Stimulated activated CD8-positive, alpha-beta memory T cell treated with anti-CD3 and anti-CD28 coated beads, Interleukin-7, amount 100 ng/mL, for 4 hours (primary cell): ENCODE measurements at regions not wholly inside any gene's neighbourhood (a gene's known extent, or its start where the extent isn't known, plus 50 kb on each side); places are given as distances from the start of the nearest gene placed in this dataset.

Source experiments
- DNase-seq, 2 donors: peaks; one replicate each; pipeline ENCODE4 v3.0.0-alpha.2; 2020; ENCODE audit warnings: low read depth in 2 of 2

- no peak for DNase-seq
Measured at GRCh38 chr13:89899302-89900103, 1448.0 kb upstream of the MIR17HG start.

DNA sequence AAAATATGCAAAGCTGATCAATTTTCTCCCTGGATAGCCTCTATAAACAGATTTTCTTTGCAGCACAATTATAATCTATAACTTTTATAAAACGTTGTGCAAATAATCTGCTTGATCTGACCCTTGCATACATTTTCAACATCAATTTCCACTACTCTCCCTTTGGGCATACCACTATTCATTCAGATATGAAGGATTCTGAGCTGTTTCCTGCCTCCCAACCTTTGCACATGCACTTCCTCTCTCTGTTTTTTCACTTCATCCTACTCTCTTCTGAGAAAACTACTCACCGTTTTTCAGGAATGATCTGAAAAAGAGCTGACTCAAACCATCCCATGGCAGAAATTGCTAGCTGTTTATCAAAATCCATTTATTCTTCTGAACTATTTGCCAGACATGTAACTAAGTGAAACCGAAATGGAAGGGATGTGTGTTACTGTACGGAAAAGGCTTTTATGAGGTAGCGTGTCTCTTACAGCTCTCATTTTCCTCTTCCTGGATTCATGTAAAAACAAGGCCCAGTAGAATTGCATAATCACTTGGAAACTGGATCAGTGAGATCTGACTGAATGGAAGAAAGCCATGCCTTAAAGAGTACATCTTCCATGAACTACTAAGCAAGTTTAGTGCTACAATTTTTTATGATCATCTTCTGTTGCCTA, 1447.3 kb upstream of the MIR17HG start:
- DNase-seq, result no peak

- no peak for DNase-seq
Measured at GRCh38 chr13:89902223-89902622, 1445.3 kb upstream of the MIR17HG start.

DNA sequence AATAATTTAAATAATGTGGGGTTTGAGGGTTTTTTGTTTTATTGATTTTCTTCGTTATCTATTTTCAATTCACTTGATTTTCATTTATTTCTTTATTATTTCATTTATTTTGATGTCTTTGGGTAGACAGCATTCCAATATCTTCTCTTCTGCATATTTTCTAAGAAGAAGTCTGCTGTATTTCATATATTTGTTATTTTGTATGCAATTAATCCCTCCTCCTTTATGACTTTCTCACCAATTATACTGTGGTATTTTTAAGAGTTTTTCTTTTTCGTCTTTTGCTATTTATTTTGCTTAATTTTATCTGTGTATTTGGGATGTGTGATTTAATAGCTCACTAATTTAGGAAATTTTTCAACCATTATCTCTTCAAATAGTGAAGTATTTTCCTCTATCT, 1444.4 kb upstream of the MIR17HG start:
- no peak for DNase-seq

DNA sequence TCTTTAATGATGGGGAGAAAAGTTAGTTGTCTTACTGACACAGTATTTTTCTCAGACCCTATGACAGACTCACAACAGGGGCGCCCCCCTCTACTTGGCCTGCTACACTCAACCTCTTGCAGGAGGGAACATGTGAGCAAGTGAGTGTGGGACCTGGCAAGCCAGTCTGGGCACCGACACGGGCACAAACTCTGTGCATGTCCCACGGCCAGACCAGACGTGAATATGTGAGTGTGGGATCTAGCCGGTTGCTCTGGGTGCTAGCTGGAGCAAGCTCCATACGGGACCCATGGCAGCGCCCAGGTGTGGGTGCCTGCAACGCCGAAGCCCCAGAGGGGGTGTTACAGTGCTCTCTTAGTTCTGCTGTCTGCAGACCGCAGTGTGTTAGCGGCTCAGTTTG, 1437.3 kb upstream of the MIR17HG start:
- no peak for DNase-seq

DNA sequence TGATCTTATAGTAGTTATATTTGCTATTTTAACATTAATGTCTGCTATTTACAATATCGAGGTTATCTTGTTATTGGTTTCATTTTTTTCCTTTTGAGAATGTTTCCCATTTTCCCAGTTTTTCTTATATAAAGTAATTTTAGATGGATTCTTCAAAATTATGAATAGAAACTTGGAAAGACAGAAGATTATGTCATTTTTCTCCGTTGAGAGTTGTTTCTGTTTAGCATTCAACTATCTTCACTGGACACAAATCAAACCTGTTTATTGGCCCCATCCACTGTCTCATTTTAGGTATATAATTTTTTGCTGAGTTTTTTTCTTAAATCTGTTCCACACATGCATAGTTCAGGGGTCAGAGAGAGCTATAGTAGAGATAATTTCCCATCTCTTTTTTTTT, 1430.9 kb upstream of the MIR17HG start:
- no peak for DNase-seq

- DNase-seq, result no peak
Measured at GRCh38 chr13:89920461-89920860, 1427.0 kb upstream of the MIR17HG start.

DNA sequence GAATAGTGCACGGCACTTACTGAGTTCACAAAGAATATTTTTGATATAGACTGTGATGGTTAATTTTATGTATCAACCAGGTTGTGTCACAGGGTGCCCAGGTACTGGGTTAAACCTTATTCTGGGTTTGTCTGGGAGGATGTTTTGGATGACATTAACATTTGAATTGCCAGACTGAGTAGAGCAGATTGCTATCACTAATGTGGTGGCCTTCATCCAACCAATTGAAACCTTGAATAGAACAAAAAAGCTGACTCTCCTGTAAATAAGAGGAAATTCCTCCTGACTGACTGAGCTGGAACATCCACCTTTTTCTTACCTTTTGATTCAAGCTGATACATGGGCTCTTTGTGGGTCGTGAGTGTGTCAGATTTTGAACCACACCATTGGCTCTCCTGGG, 1424.4 kb upstream of the MIR17HG start:
- no peak for DNase-seq

GRCh38 chr13:89923736-89924135, 1423.8 kb upstream of the MIR17HG start:
- no peak for DNase-seq

DNA sequence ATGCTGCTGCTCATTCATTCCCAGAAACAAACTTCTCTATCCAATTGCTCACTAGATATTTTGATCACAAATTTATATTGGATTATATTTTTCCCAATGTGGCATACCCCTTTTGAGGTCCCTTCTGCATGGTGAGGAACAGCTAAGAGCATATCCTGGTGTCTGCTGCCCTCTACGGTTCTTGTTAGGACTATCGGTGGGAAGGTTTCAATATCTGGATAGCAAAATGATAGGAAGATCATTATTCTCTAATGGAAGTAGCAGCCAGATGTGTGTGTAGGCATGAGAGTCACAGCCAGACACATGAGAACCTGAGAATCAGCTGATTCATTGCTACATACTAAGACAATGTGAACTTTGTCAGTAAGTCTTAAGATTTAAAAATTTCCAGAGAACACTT, 1422.4 kb upstream of the MIR17HG start:
- DNase-seq, result no peak

DNA sequence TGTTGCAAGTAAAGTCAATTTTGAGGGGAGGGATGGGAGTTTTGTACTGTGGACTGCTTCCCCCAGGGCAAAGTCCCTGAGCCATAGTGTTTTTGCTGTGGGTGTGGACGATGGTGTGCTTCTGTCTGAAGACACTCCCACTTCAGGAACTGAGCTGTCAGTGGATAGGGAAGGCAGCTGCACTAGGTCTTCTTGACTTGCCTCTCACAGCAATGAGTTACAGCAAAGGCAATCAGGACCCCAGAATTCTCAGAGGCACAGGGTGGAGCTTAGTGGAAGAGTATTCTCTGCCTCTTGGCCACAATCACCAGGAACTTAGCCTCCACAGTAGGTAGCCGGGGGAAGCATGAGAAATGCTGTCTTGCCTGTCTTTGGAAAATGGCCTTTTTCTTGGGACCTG, 1416.6 kb upstream of the MIR17HG start:
- DNase-seq, result no peak

DNA sequence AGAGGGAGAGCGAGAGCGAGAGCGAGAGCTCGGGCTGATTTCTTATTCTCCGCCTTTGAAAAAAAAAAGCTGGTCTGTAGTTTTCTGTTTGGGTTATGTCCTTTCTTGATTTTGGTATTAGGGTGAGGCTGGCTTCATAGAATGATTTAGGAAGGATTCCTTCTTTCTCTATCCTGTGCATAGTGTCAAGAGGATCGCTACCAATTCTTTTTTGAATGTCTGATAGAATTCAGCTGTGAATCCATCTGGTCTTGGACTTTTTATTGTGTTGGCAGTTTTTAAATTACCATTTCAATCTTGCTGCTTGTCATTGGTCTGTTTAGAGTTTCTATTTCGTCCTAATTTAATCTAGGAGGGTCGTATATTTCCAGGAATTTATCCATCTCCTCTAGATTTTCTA, 1414.6 kb upstream of the MIR17HG start:
- no peak for DNase-seq

- DNase-seq, result no peak
Measured at GRCh38 chr13:89936256-89936655, 1411.2 kb upstream of the MIR17HG start.

DNA sequence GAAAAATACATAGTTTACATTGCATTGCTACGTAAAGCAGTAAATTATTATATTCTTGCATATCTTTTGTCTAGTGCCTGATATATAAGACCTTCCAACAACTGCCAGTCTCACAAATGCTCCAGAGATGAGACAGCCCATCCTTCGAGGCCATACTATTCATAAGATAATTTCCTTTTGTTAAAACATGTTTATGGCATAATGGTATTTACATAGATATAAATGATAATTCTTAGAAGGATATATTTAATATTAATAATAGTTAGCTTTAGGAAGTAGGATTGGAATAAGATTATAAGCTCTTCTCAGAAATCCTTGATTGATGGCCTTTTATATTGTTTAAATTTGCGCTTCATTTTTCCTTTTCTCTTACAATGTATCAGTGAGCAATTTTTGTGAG, 1410.1 kb upstream of the MIR17HG start:
- no peak for DNase-seq

DNA sequence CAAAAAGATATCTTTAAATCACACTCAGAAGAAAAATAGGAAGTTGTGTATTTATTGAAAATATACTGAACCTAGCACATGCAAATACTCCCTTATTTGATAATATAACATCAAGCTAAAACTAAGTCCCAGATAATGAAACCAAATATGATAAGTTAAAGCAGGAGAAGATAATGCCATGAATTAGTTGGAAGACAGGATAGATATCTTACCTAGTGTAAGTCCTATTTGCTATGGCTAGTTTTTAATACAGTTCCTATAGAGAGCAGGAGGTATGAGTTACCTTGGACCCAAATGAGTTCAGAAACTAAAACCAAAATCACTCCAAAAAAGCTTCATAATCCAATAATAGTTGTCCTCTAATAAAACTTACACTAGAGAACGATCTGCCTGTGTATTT, 1407.1 kb upstream of the MIR17HG start:
- no peak for DNase-seq

DNA sequence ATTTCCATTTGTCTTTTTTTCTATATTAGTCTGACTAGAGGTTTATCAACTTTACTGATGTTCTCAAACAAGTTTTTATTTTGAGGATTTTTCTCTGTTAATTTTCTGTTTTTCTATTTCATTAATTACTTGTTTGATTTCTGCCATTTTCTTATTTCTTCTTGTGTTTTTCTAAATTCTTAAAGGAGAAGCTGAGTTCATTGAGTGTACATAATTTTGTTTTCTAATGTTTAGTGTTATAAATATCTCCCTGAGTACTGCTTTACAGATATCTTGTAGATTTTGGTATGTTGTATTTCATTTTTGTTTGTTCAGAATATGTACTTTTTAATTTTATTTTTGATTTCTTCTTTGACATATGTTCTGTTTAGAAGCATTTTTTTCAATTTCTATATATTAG, 1404.3 kb upstream of the MIR17HG start:
- no peak for DNase-seq

- no peak for DNase-seq
Measured at GRCh38 chr13:89950225-89950624, 1397.3 kb upstream of the MIR17HG start.

GRCh38 chr13:89951341-89951740, 1396.1 kb upstream of the MIR17HG start:
- no peak for DNase-seq

- no peak for DNase-seq
Measured at GRCh38 chr13:89953581-89953980, 1393.9 kb upstream of the MIR17HG start.

DNA sequence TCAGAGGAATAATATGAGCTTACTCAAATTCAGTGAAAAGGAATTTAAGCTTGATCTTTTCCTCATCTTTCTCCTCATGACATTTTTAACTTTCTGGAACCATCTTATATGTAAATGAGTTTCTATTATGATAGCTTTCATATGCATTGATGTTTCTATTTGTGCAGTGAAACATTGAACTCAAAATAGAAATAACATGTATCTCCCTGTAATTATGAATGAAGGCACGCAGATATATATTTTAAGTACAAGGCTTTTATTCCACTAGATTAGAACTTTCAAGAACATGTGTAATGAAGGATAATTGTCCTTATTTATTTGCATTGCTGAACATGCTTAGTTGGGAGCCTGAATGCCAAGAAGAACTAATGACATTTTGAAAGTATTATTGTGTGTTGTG, 1391.7 kb upstream of the MIR17HG start:
- no peak for DNase-seq

DNA sequence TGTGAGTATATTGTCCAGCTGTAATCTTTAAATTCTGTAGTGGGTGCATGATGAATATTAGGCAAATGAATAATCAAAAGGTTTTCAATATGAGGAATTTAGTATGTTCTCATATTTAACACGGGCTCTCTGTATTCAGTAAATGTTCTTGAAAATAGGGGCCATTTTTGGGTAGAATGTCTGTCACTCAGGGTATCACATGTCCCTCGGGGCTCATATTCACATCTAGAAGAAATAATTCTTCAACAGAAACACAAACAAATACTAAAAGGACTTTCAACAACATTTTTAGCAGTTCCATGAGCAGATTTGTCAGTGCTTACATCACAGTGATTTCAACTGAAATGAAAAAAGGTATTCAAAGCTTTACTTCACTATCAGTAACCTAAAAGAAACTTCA, 1388.4 kb upstream of the MIR17HG start:
- DNase-seq, result no peak

- no peak for DNase-seq
Measured at GRCh38 chr13:89965252-89965651, 1382.2 kb upstream of the MIR17HG start.

- no peak for DNase-seq
Measured at GRCh38 chr13:89966524-89966923, 1381.0 kb upstream of the MIR17HG start.

DNA sequence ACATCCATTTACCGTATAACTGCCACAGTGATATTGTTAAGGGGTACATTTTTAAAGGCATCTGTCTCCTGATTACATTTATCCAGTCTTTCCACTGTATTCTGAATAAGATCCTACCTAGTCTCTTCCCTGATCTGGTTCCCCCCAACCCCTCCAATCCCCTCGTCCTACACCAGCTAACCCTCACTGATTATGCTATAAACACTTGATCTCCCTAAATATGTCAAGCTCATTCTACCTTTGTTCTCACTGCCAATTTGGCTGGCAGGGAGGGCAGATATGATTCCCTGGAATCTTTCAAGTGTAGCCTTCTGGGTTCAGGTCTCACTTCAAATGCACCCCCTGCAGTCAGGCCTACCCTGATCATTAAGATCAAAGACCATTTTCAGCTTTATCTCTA, 1379.8 kb upstream of the MIR17HG start:
- no peak for DNase-seq
